ENCODE measurements at regions not wholly inside any gene's neighbourhood (a gene's known extent, or its start where the extent isn't known, plus 50 kb on each side); places are given as distances from the start of the nearest gene placed in this dataset.
A peak's percentile ranks its signal among the peaks of the same experiment; 100 is the strongest.

DNA sequence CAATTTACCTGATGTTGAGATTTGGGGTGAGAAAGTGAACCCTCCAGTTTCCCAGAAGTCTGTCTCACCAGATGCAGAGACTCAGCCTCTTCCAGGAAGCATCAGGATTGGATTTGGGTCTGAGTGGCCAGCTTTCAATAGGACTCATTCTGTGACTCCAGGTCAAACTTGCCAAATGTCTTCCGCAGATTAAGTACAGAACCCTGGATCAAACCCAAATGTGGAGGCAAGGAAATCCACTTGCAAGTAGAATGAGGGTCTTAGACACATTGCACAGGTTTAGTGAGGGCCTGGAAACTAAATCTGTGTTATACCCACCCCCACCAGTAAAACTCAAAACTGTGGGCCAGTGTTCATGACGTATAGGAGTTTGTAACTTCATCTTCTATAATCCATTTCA is 372.2 kb upstream of the MGMT start:
- Mint-ChIP-seq H3K27me3 (no peaks in the 10 kb centered on the region), H3K27ac (no peak overlapping the region), H3K9me3 (no peaks in the 10 kb centered on the region), H3K4me3 (no peak overlapping the region), H3K4me1 (ENCODE audit: unreplicated experiment) (peaks cover 8% of the 10 kb centered on the region), H3K36me3 (no peaks in the 10 kb centered on the region)
- TF ChIP-seq, protein P1, sequence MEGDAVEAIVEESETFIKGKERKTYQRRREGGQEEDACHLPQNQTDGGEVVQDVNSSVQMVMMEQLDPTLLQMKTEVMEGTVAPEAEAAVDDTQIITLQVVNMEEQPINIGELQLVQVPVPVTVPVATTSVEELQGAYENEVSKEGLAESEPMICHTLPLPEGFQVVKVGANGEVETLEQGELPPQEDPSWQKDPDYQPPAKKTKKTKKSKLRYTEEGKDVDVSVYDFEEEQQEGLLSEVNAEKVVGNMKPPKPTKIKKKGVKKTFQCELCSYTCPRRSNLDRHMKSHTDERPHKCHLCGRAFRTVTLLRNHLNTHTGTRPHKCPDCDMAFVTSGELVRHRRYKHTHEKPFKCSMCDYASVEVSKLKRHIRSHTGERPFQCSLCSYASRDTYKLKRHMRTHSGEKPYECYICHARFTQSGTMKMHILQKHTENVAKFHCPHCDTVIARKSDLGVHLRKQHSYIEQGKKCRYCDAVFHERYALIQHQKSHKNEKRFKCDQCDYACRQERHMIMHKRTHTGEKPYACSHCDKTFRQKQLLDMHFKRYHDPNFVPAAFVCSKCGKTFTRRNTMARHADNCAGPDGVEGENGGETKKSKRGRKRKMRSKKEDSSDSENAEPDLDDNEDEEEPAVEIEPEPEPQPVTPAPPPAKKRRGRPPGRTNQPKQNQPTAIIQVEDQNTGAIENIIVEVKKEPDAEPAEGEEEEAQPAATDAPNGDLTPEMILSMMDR (conservative IDR thresholded peaks at IDR 0.05): no peak
- no peak for DNase-seq (ENCODE audit: extremely low spot score, unreplicated experiment)

DNA sequence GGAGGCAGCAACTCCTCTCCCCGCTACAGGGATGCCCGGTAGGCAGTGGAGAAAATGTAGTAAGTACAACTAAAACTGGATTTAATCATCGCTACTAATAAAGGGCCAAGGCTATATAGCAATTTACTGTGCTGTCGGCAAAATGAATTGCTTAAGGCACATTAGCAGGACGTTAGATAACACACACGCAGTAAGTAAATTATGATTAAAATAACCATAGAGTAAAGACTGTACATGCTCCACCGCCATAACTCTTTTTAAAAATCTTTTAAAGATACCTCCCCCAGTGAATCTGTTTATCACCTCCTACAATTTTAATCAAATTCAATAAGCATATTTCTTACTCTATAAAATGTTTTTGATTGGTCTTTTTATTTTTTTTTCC is 371.4 kb upstream of the MGMT start:
- Mint-ChIP-seq H3K36me3 (no peaks in the 10 kb centered on the region), H3K27ac (no peak overlapping the region), H3K4me1 (ENCODE audit: unreplicated experiment) (peaks cover 8% of the 10 kb centered on the region), H3K4me3 (no peak overlapping the region), H3K27me3 (no peaks in the 10 kb centered on the region), H3K9me3 (no peaks in the 10 kb centered on the region)
- TF ChIP-seq, protein P1 (conservative IDR thresholded peaks at IDR 0.05): no peak
- DNase-seq (ENCODE audit: extremely low spot score, unreplicated experiment): no peak

DNA sequence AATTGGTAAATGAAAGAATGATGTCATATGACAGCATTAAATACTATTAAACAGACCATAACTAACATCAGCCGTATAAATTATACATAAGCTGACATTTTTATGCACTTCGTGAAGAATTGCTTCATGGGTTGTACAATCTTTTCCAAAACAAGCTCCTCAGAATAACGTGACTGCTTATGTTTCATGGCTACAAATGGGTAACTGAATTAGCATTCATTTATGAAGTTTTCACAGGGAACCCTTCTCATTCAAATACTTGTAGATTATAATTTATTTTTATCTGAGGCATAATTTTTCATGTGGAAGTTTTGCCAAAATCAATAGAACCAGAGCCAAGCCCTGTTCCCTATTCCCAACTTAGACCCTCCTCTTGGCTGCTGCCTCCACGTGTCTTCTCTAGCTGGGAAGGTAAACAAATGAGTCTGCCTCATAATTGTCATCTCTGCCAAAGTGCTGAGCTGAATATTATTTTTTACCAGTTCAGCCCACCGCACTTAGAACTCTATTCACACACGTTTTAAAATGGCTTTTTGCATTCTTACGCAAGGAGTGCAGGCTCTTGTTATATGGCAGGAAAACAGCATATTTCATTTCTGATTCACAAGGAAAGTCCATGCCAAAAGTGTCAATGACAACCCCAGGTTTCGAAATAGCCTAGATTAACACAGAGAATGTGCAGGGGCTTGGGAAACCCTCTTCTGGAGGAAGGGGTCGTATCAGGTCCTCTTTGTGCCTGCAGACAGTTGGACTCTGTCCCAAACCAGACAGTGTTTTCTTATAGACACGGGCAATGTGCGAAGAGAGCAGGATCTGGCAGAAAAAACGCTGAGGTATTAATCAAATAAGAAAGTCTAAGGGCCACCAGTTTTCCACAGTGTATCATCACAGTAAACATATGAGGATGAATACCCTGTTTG is 370.7 kb upstream of the MGMT start:
- TF ChIP-seq, protein P1 (conservative IDR thresholded peaks at IDR 0.05): no peak
- H3K27me3 Mint-ChIP-seq: no peaks in the 10 kb centered on the region
- H3K27ac Mint-ChIP-seq: no peak overlapping the region
- H3K9me3 Mint-ChIP-seq: no peaks in the 10 kb centered on the region
- H3K36me3 Mint-ChIP-seq: no peaks in the 10 kb centered on the region
- no peak overlapping the region for H3K4me3 Mint-ChIP-seq
- peaks cover 14% of the 10 kb centered on the region for H3K4me1 Mint-ChIP-seq (ENCODE audit: unreplicated experiment)
- no peak for DNase-seq (ENCODE audit: extremely low spot score, unreplicated experiment)

DNA sequence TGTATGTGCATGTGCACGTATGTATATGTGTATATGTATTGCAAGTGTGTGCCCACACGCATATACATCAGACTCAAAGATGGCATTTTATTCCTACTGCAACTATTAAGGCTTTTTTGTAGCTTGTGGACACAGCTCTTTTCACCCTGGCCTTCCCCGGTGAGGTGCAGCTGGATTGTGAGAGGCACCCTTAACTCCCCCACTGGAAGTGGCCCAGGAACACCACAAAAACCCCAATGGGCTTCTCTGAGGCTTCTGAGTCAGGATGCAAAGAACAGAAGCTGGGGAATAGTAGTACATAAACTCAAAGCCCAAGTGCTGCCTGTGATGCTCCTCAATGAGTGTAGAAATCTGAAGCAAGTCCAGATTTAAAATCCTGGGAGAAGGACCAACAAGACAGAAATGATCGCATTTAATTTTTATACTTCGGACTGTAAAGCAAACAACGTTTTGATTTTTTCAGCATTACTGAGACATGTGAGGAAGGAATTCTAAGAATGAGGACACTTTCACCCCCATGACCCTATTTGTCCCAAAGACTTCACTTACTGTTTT is 369.2 kb upstream of the MGMT start:
- H3K4me1 Mint-ChIP-seq (ENCODE audit: unreplicated experiment): peaks cover 6% of the 10 kb centered on the region
- TF ChIP-seq, protein P1 (conservative IDR thresholded peaks at IDR 0.05): no peak
- no peaks in the 10 kb centered on the region for H3K36me3 Mint-ChIP-seq
- H3K9me3 Mint-ChIP-seq: no peaks in the 10 kb centered on the region
- no peak for DNase-seq (ENCODE audit: extremely low spot score, unreplicated experiment)
- H3K27ac Mint-ChIP-seq: no peak overlapping the region
- no peak overlapping the region for H3K4me3 Mint-ChIP-seq
- H3K27me3 Mint-ChIP-seq: no peaks in the 10 kb centered on the region

DNA sequence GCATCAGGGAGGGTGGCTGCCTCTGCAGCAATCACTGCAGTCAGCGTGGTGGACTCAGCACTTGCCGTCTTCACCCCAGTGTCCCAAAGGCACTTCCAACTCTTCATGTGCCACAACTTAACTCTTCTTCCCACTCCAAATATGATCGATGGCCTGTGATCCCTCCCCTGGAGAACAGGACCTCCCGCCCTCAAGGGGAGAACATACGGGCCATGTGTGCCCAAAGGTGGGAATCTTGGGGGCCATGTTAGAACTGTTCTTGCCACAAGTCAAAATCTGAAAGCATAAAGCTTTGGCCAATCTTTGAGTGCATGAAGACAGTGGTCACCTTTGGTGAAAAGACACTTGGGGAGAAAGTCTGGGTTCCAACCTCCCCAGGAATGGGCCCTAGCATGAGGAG is 368.5 kb upstream of the MGMT start:
- Mint-ChIP-seq H3K9me3 (no peaks in the 10 kb centered on the region), H3K4me1 (ENCODE audit: unreplicated experiment) (peaks cover 6% of the 10 kb centered on the region), H3K36me3 (no peaks in the 10 kb centered on the region), H3K27me3 (no peaks in the 10 kb centered on the region), H3K4me3 (no peak overlapping the region), H3K27ac (no peak overlapping the region)
- peak; percentile 32 for DNase-seq (ENCODE audit: extremely low spot score, unreplicated experiment)
- TF ChIP-seq, protein P1 (conservative IDR thresholded peaks at IDR 0.05): no peak

All from type B pancreatic cell (in vitro differentiated cells).